Endothelial cell (in vitro differentiated cells): ENCODE measurements at regions not wholly inside any gene's neighbourhood (a gene's known extent, or its start where the extent isn't known, plus 50 kb on each side); places are given as distances from the start of the nearest gene placed in this dataset.
A peak's percentile ranks its signal among the peaks of the same experiment; 100 is the strongest.

Experiments used
- DNase-seq: peaks from one replicate; pipeline ENCODE4 v3.0.0; 2021; ENCODE audit warnings: low spot score
- H3K27ac Mint-ChIP-seq: one replicate; pipeline ENCODE4 v1.8.0; 2021; ENCODE audit warnings: mixed read lengths, inconsistent platforms; ENCODE audit not compliant: unreplicated experiment
- H3K27me3 Mint-ChIP-seq: one replicate; pipeline ENCODE4 v1.8.0; 2021; ENCODE audit warnings: mild to moderate bottlenecking, moderate library complexity, mixed read lengths, inconsistent platforms; ENCODE audit not compliant: unreplicated experiment
- H3K36me3 Mint-ChIP-seq: one replicate; pipeline ENCODE4 v1.8.0; 2021; ENCODE audit warnings: mild to moderate bottlenecking, low read depth, mixed read lengths, inconsistent platforms; ENCODE audit not compliant: unreplicated experiment
- H3K4me1 Mint-ChIP-seq: one replicate; pipeline ENCODE4 v1.8.0; 2021; ENCODE audit warnings: mild to moderate bottlenecking, mixed read lengths, inconsistent platforms; ENCODE audit not compliant: unreplicated experiment
- H3K4me3 Mint-ChIP-seq: one replicate; pipeline ENCODE4 v1.8.0; 2021; ENCODE audit warnings: mild to moderate bottlenecking, mixed read lengths, inconsistent platforms; ENCODE audit not compliant: unreplicated experiment
- H3K9me3 Mint-ChIP-seq: one replicate; pipeline ENCODE4 v1.8.0; 2021; ENCODE audit warnings: mixed read lengths, inconsistent platforms; ENCODE audit not compliant: unreplicated experiment
- CTCF ChIP-seq: fragments of 200-600 bp; sonication (generic); IDR thresholded peaks from one replicate; pipeline ENCODE4 v1.5.0; 2021; ENCODE audit warnings: antibody characterized with exemption; ENCODE audit not compliant: unreplicated experiment

- Mint-ChIP-seq H3K27me3 (peaks cover 12% of the 10 kb centered on the region), H3K9me3 (no peaks in the 10 kb centered on the region), H3K36me3 (peaks cover 33% of the 10 kb centered on the region), H3K4me3 (no peak overlapping the region), H3K27ac (no peak overlapping the region), H3K4me1 (peaks cover 74% of the 10 kb centered on the region)
- no peak for TF ChIP-seq CTCF
- DNase-seq = no peak
These were observed 79.9 kb downstream of the SIPA1L2 start for GRCh38 chr1:232550007-232550406.

- Mint-ChIP-seq H3K36me3 (peaks cover 33% of the 10 kb centered on the region), H3K4me1 (peaks cover 61% of the 10 kb centered on the region), H3K9me3 (no peaks in the 10 kb centered on the region), H3K27ac (no peak overlapping the region), H3K27me3 (peaks cover 10% of the 10 kb centered on the region), H3K4me3 (no peak overlapping the region)
- TF ChIP-seq CTCF = no peak
- no peak for DNase-seq
These were observed 81.2 kb downstream of the SIPA1L2 start for GRCh38 chr1:232548691-232549090.

DNA sequence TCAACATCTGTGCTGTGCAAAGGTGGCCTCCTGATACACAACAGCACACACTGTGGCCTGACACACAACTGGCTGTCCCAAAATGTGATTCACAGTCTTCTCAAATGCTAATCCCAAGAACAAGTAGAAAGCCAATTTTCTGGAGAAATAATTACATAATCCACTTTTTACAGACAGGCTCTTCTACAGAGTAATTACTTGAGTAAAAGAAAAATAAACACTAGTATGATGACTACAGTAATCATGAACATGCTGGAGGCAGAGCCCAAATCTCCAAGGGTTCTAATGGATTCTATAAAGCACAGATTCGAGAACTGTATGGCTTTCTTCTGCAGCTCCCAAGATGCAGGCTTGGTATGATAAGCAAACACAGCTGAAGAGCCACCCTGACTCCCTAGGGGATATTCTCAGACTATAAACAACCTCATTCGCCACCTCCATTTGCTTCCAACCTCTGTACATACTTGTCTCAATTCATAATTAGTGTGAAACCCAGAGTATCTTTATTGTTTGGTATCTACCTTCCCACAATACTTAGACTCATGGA, 81.9 kb downstream of the SIPA1L2 start:
- no peak overlapping the region for H3K27ac Mint-ChIP-seq
- peaks cover 59% of the 10 kb centered on the region for H3K4me1 Mint-ChIP-seq
- no peak for TF ChIP-seq CTCF

DNA sequence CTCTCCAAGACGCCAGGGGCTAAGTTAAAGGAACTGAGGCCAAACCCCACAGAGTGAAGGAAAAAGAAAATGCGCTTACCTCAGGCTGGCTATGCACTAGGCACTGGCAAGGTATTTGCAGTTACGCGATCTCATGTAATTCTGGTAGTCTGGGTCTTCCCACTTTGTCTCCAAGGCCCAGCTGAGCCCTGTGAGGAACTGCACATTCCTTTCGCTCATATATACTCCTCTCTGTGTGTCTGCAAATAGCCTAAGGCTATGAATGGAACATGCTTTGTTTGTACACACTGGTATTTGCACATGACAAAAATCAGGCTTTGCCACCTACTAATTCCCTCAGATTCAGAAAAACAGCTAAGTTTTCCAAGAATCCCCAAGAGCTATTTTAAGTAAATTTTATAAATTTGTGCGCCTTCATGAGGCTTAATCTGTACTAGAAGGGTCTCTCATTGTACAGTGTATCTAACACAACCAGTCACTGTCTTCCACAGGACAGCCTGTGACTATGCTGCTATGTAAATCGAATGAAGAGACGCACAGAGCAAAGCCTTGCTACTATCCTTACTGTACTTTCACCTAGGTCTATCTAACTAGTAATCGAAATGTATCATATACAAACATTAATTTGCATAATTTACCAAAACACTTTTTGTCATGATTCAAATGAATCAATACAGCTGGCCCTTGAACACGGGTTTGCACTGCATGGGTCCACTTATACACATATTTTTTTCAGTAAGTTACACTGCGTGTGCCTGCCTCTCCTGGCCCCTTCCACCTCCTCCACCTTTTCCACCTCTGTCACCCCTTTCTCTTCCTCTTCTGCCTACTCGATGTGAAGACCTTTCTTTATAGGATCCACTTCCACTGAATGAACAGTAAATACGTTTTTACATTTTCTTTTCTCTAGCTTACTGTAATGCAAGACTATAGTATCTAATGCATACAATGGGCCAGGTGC, 87.0 kb downstream of the SIPA1L2 start:
- Mint-ChIP-seq H3K4me3 (no peak overlapping the region), H3K9me3 (no peaks in the 10 kb centered on the region), H3K36me3 (peaks cover 11% of the 10 kb centered on the region), H3K27me3 (no peaks in the 10 kb centered on the region), H3K27ac (peak overlapping the region; percentile 44), H3K4me1 (peaks cover 51% of the 10 kb centered on the region)
- DNase-seq = no peak
- TF ChIP-seq CTCF = no peak

More for the DNA sequence above, 81.9 kb downstream of the SIPA1L2 start:
- Mint-ChIP-seq H3K4me3 (no peak overlapping the region), H3K36me3 (peaks cover 29% of the 10 kb centered on the region), H3K27me3 (peaks cover 3% of the 10 kb centered on the region), H3K9me3 (no peaks in the 10 kb centered on the region)
- DNase-seq = no peak

GRCh38 chr1:232538943-232539302, 91.0 kb downstream of the SIPA1L2 start:
- TF ChIP-seq CTCF = no peak
- Mint-ChIP-seq H3K27ac (no peak overlapping the region), H3K4me1 (peaks cover 38% of the 10 kb centered on the region), H3K4me3 (no peak overlapping the region), H3K36me3 (peaks cover 3% of the 10 kb centered on the region), H3K9me3 (no peaks in the 10 kb centered on the region), H3K27me3 (no peaks in the 10 kb centered on the region)
- DNase-seq = no peak
